Hematopoietic multipotent progenitor cell treated with erythropoietin and hydrocortisone succinate and interleukin-3 and kit ligand, for 6 days (in vitro differentiated cells): ENCODE measurements at regions not wholly inside any gene's neighbourhood (a gene's known extent, or its start where the extent isn't known, plus 50 kb on each side); places are given as distances from the start of the nearest gene placed in this dataset.
"Not testable (repeated sequence)": the region's sequence is repeated elsewhere in the genome, so short reads cannot be mapped to it uniquely, and the experiment has no call there.

Experiments
- DNase-seq: peaks from one replicate; pipeline ENCODE4 v3.0.0-alpha.2; 2015

DNA sequence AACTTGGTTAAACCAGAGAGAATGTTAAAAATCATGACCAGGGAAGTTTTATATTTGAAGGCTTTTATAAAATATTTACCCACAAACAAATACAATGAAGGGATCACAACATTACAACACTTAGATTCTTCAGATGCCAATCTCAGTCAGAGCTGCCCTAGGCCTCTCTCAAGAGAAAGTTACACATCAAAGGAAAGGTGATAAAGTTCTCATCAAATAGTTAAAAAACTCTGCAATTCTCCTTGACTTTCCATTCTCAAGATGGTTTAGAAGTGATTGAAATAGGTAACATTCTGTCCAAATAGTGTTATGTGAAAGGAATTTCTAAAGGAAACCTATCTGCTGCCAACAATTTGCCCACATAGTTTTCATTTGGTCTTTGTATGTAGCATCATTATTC is 1115.2 kb upstream of the MIR17HG start:
- no peak for DNase-seq

DNA sequence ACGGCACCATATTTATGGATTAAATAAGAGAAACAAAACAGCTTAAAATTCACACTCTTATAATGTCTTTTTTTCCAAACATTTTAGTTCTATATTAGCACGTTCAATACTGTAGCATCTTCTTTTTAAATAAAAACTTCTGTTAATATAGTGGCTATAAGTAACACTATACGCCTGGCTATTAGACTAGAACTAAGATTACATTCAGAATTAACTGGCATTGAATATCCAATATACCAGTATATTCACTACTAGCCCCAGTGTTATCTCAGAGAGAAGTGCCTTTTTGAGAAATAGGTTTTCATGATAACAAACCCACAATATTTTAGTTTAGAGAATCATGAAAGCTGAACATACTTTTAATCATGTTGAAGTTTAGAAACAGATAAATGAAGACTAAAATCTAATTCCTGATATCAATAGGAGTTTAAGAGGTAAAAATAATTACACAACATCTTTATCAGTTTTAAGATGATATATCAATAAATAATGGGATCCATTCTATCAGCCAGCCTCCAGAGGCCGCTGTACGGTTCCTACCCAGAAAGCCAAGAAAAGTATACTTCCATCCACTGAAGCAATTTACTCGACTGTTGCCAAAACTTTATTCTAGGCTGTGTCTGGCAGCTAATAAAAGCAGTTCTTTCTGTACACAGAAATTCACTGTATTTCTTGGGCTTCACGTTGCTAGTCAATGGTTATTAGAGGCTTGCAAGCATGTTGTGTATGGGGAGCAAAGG is 1113.4 kb upstream of the MIR17HG start:
- no peak for DNase-seq

DNA sequence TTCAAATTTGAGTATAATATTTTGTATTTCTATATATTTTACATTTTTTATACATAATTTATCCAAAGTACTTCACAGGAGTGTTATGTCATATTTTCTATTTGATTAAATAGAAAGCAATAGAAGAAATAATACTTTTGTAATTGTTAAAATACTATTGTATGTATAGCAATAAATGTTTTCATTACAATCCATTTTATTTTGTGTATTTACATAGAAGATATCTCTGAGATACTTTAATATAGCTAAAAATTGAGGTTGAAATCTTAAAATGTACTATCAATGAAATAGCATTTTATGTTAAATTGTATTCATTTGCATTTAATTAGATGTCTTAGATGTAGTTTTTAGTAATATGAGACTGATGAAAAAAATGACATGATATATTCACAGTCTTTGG is 1109.6 kb upstream of the MIR17HG start:
- DNase-seq = no peak

DNA sequence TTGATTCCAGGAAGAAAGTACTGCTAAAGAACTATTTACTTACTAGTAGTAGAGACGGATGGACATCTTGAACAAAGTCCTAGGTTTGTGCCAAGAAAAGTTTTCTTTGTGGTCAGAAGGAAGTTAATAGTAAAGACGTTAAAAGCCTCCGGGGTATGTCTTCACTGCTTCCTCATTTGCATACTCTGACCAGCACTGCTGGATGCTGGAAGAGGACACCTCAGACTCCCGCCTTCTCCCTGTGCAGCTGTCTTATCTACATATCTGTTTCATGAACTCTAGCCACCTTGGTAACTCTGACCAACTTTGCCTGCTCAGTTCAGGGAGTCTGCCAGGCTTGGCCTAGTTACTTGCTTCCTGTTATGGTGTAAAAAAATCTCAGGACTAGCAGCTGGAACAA is 1109.1 kb upstream of the MIR17HG start:
- DNase-seq = peak; percentile 44

DNA sequence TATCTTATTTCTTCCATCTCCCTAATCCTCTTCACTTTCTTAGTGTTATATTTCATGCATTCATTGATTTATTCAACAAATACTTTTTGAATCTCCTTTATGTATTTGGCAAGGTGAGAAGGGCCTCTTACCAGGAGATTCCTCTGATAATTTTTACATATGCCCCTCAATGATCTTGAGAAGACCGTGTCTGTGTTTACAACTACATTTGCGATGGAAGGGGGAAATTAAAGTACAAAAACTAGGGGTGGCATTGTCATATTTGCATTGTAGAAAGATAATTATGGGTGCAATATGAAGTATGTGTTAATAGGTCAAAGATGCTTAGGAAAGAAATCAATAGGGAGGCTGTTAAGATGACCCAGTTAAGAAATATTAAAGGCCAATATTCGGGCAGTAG is 1108.4 kb upstream of the MIR17HG start:
- DNase-seq = no peak

DNA sequence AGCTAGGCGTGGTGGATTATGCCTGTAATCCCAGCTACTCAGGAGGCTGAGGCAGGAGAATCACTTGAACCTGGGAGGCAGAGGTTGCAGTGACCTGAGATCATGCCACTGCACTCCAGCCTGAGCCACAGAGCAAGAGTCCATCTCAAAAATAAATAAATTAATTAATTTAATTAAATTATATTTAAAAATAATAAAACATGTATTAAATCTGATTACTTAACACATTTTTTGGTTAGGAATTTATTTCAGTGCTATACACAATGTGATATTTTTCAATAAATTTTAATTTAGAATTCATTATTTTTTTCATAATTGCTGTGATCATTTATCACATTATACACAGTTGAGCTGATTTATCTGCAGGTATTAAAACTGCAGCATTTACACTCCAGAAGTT is 1101.5 kb upstream of the MIR17HG start:
- DNase-seq = no peak

DNA sequence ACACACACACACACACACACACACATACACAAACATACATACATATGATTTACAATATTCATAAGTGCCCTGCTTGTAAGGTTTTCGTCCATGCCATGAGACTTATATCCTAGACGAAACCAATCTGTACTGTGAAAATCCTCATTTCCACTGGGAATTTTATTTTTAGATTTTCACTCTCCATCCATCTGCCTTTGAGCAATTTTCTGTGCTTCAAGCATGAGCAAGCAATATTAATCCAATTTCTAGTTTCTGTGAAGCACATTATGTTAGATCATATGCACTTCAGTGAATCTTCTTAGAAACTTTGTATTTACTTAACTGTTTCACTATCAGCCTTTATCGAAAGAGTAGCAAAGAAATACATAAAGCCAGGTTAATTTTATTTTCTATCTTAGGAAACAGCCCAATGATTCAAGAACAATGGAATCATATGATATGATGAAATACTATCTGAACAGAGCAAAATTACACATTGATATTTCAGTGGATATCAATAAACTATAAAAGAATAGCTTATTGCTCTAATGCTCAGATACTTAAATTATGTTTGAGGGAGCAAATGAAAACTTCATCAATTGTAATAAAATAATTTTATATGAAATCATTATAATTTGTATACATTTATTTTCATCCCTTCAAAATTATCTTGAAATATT is 1100.7 kb upstream of the MIR17HG start:
- no peak for DNase-seq

DNA sequence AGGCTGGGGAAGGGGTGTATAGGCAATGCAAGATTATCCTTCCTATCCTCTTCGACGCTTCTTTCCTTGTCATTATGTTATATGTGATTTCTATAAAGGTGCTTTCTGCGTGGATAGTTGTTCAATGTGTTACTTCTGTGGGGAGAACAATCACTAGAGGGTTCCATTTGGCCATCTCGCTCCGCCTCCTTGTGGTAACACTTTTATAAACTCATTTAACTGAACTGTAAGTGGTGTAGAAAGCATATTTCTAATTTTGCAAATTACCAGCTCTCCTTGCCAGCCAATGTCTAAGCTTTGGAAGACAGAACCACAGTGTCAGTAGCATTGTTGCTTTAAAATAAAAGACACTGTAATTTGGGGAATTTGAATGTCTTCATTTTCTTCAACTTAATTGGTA is 1093.7 kb upstream of the MIR17HG start:
- no peak for DNase-seq

DNA sequence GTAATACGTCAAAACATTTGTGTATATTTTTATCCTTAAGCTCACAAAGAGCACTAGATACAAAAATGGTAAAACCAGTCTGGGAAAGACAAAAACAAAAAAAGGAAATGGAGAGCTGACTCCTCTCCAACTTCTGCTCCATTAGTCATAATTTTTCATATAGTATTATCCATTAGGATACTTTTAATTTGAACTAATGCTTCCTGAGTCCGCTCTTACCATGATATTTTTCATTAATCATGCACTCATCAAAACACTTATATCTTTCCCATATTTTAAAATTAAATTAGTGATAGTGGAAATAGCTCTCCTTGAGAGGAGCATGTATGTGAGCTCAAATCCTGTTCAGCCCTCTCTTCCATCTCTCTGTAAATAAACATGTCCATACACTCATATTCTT is 1093.0 kb upstream of the MIR17HG start:
- no peak for DNase-seq

DNA sequence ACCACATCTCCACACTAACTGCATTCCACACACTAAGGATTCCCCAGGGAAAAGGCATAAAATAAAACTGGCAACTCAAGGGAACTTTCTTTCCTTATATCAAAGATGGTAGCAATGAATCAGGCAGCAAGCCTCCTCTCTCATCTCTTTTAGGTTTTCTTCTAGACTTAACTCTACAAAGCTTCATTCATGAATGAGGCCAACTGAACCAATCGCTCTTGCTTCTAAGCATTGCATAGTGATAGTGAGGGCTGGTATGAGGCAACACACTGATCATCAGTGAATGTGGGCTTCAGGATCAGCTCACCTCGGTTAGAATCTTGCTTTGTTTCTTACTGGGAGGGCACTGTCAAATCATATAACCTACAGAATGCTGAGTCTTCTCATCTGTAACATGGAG is 1090.7 kb upstream of the MIR17HG start:
- no peak for DNase-seq

DNA sequence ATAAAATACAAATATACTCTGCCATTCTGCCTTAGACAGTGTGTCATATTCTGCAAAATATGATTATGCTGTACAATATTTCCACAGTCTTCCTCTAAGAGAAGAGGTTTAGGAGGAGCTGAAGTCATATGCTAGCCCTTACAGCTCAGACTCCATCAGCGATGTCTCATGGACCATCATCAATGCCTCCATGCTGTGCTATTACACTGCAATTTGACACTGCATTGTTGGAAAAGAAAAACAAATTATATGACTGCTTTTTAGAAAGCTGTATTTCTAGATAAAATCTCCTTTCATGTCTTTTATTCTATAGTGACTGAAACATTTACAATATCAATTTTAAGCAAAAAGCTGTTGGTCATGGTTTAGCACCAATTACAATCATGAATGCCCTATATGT is 1089.4 kb upstream of the MIR17HG start:
- DNase-seq = no peak

DNA sequence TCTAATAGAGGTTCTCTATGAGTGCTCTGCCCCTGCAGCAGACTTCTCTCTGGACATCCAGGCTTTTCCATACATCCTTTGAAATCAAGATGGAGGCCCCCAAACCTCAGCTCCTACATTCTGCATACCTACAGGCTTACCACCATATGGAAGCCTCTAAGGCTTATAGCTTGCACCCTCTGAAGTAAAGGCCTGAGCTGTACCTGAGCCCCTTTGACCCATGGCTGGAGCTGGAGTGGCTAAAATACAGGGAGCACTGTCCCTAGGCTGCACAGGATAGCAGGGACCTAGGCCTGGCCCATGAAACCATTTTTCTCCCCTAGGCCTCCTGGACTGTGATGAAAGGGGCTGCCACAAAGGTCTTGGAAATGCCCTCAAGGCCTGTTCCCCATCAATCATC is 1086.1 kb upstream of the MIR17HG start:
- DNase-seq = no peak

DNA sequence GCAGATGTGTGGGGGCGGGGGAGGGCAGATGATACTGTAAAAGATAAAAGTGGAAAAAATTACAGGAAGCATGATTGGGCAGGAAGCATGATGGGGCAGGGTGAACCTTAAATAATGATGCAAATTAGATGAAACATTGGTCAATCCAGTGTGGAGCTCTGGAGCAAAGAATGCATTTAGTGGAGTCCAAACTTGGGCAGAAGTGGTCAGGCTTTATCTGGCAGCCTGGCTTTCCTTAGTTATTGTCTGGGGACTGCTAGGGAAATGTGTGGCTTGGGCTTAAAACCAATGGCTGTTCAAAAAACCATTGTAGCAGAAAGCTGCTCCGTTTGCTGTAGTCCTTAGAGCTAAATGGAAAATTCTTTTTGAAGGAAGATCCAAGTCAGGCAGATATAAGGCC is 1077.3 kb upstream of the MIR17HG start:
- no peak for DNase-seq

DNA sequence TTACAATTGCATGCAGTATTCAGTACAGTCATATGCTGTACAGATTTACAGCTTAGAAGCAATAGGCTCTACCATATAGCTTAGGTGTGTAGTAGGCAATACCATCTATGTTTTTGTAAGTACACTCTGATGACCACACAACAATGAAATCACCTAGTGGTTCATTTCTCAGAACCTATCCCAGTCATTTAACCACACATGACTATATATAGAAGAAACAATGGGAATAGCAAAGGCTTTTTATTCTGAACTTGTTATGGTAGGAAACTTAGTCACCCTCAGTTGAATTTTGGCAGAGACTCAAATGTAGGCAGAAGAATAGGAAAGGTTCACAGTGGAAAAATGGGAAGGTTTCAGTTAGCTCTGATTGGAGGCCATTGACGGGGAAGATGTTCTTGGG is 1075.1 kb upstream of the MIR17HG start:
- DNase-seq = no peak

DNA sequence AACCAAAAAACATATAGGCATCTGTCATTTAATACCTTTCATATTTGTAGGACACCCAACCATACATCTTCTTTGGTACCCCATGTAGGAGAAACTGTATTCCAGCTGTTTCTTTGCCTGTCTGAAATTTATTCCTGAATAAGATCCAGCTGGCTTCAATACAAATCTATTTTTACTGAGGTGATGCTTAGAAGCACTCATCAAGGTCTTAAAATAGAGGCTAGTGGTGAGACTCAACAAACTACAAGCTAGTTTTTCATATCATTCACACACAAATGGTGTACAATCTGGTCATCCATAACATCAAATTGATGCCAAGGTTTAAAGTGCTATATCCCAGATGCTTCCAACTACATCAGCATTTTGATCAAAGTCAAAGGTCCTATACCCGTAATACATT is 1071.3 kb upstream of the MIR17HG start:
- no peak for DNase-seq

DNA sequence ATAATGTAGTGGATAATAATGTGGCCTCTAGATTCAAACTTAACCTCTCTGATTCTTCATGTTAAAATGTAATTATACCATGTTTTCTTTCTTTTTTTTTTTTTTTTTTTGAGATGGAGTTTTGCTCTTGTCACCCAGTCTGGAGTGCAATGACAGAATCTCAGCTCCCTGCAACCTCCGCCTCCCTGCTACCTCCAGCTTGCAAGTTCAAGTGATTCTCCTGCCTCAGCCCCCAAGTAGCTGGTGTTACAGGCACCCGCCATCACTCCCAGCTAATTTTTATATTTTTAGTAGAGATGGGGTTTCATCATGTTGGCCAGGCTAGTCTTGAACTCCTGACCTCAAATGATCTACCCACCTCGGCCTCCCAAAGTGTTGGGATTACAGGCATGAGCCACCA is 1069.3 kb upstream of the MIR17HG start:
- DNase-seq = not testable (repeated sequence)

DNA sequence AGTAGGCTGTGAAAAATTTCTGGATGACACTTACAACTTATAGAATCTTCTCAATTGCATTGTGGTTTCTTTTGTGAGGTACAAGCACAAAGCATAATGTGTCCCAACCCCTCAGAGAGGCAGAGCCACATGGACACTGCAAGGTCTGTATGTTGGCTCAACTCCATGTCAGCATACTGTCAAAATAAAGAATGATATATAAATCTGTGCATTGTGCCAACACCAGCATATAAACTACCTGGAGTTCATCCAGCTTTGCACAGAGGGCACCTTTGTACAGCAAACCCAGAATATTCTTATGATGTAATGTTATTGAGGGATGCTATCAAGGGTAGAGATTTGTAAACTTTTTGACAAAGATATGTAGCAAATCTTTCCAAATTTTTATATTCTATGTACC is 1065.8 kb upstream of the MIR17HG start:
- no peak for DNase-seq

DNA sequence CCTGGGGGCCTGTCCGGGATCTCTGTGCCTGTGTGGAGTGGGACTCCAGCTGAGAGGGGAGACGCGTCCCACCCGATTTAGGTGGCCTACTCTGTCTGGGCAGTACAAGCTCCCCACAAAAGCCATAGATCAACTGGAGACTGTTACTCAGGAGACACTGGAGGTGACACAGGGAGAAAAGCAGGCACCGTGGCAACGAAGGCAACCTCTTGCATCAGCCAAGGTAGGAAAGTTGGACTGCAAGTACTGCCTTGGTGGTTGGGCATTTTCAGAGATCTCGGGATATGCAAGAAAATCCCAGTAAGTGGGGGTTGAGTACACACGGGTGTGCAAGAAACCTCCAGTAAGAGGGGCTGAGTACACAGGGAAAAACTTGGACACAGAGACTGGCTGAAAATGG is 1060.0 kb upstream of the MIR17HG start:
- DNase-seq = no peak

DNA sequence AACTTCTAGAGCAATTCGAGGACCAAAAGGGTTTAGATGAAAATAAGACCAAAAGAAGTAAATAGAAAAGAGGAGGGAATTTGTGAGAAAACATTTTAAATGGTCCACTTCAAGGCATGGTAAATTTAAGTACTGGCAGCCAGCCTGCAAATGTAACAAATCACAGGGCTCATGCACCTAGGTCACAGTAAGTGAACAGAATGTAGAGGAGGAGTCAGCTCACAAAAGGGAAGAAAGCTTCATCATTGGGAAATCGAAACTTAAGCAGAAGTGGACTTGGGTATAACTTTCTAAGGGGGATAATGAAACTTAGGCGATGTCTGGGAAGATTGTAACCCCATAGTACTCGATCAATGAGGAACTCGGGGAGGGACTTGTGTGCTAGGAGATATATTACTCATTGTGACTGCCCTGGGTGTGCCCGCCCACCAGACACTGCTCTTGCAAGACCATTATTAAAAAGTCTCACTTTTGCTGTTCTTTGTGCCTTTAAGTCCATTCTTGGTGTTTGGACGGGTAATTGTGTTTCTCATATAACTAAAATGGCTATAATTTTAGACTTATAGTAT is 1053.6 kb upstream of the MIR17HG start:
- no peak for DNase-seq

DNA sequence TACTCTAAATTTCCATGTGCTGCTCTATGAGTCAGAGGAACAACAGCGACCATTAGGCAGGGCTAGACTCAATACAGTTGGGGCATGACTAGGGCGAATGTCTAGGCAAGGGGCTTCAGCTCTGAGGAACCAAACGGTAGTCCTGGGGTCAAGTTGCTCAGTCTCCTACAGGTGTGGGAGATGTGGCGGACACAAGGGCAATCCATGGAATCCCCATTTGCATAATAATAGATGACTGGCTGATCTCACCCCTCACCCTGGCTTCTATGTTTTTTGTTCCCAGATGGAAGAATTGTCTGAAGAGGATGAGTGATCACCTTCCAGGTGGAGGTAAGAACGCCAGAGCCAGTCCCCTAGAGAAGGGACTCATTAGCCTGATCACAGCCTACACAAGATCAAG is 1048.2 kb upstream of the MIR17HG start:
- no peak for DNase-seq

DNA sequence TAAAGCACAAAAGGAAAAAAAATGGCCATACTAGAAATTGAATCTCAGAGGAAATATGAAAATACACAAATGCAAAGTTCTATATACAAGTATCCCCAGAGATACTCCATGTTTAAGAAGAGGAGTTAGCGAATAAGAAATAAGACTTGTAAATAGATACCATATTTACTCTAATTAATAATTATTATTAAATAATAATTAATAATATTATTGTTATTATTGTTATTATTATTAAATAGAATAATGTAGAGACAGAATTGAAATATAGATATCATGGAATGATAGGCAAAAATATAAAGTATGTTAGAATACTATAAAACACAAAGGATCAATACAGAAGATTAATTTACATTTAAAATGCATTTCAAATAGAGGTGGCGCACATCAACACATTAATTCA is 1047.5 kb upstream of the MIR17HG start:
- no peak for DNase-seq

DNA sequence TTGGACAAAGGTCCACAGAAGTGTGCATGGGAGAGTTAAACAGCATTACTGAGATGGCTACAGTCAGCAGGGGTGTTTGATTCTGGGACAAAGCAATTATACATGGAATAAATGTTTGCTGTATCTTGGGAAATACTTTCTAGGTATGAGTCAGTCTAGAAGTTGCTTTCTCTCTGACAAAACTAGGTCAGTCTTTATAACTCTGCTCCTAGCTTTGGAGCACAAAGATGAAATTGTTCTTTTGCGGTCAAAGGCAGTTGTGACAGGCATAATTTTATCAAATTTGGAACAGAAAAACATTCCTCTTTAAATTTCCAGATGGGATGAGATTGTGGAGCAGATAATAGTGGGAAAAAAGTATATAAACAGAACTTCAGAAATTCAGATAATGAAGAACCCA is 1045.4 kb upstream of the MIR17HG start:
- no peak for DNase-seq

DNA sequence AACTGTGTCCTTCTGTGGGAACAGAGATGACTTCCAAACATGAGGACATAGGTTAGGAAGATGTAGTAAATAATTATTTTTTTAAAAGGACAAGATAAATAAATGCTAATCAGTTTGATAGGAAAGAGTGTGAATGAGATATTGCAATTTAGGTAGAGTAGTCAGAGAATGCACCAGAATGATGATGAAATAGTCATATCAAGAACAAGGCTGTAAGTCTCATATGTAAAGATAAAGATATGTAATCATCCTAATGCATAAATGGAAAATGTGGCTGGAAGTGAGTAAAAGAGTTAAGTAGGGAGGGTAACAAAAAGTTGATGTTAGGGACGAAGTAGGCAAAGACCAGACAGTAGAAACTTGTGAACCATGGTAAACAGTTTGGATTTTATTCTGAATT is 1041.7 kb upstream of the MIR17HG start:
- DNase-seq = no peak

DNA sequence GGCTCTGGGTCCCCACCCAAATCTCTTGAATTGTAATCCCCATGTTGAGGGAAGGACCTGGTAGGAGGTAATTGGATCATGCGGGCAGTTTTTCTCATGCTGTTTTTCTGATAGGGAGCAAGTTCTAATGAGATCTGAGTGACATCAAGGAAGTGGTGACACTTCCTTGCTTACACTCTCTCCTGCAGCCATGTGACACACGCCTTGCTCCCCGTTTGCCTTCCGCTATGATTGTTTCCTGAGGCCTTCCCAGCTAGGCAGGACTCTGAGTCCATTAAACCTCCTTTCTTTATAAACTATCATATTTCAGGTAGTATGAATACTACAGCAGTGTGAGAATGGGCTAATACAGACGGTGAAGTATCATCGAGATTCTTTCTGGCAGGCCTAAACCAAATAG is 1040.4 kb upstream of the MIR17HG start:
- no peak for DNase-seq

DNA sequence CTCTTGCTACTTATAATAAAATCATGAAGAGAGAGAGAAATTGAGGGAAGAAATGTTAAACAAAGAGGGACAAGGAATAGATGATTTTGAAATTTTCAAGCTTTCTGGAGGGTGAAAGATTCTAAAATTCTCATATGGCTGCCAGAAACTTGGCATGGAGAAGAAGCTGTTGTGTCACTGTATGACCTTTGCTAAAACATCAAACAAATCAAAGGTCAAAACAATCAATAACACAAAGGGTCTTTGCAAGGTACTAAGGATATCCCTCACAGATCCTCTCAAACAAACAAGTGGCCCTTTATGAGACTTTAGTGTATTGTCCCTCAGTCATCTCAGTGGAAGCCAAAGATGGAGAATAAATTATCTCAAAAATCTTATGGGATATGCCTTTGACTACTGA is 1039.2 kb upstream of the MIR17HG start:
- DNase-seq = no peak
